H9 (cell line): ENCODE measurements at regions not wholly inside any gene's neighbourhood (a gene's known extent, or its start where the extent isn't known, plus 50 kb on each side); places are given as distances from the start of the nearest gene placed in this dataset.
A peak's percentile ranks its signal among the peaks of the same experiment; 100 is the strongest.

Experiments used
- DNase-seq: peaks from one replicate; pipeline ENCODE4 v3.0.0-alpha.2; 2017
- H2AFZ ChIP-seq: one replicate; pipeline ENCODE4 v1.6.1; 2013; ENCODE audit warnings: mild to moderate bottlenecking, low read length, control low read depth, moderate library complexity
- H2AK5ac ChIP-seq: 2 replicates; pipeline ENCODE4 v1.6.1; 2013; ENCODE audit warnings: low read length, control low read depth, mixed read lengths; ENCODE audit not compliant: insufficient read length
- H2BK120ac ChIP-seq: one replicate; pipeline ENCODE4 v1.6.1; 2013; ENCODE audit warnings: low read depth, mild to moderate bottlenecking, low read length, control low read depth, inconsistent platforms; ENCODE audit not compliant: poor library complexity, severe bottlenecking
- H2BK12ac ChIP-seq: 2 replicates; pipeline ENCODE4 v1.6.1; 2013; ENCODE audit warnings: low read length, control low read depth, mixed read lengths, low read depth; ENCODE audit not compliant: insufficient read length
- H2BK15ac ChIP-seq: 2 replicates; pipeline ENCODE4 v1.6.1; 2013; ENCODE audit warnings: low read depth, low read length, control low read depth
- H2BK20ac ChIP-seq: one replicate; pipeline ENCODE4 v1.6.1; 2013; ENCODE audit warnings: low read depth, mild to moderate bottlenecking, low read length, control low read depth, inconsistent platforms; ENCODE audit not compliant: poor library complexity, severe bottlenecking
- H2BK5ac ChIP-seq: 2 replicates; pipeline ENCODE4 v1.6.1; 2013; ENCODE audit warnings: low read length, control low read depth, mixed read lengths; ENCODE audit not compliant: insufficient read length
- H3K14ac ChIP-seq: 2 replicates; pipeline ENCODE4 v1.6.1; 2013; ENCODE audit warnings: low read length, control low read depth; ENCODE audit not compliant: insufficient read depth
- H3K18ac ChIP-seq: 2 replicates; pipeline ENCODE4 v1.6.1; 2013; ENCODE audit warnings: low read depth, mild to moderate bottlenecking, mixed read lengths, low read length, control low read depth; ENCODE audit not compliant: insufficient read length
- H3K23ac ChIP-seq: 2 replicates; pipeline ENCODE4 v1.6.1; 2013; ENCODE audit warnings: low read length, control low read depth, mixed read lengths, low read depth; ENCODE audit not compliant: insufficient read length
- H3K23me2 ChIP-seq: 2 replicates; pipeline ENCODE4 v1.6.1; 2013; ENCODE audit warnings: low read depth, mild to moderate bottlenecking, mixed read lengths, low read length, control low read depth; ENCODE audit not compliant: insufficient read length, poor library complexity, severe bottlenecking
- H3K27ac ChIP-seq: 2 replicates; pipeline ENCODE4 v1.5.1; 2013; ENCODE audit warnings: low read length, control low read depth, mixed read lengths, low read depth; ENCODE audit not compliant: insufficient read length
- H3K27me3 ChIP-seq: 2 replicates; pipeline ENCODE4 v1.6.1; 2013; ENCODE audit warnings: low read length, control low read depth, inconsistent platforms; ENCODE audit not compliant: insufficient read depth
- H3K4ac ChIP-seq: 2 replicates; pipeline ENCODE4 v1.6.1; 2013; ENCODE audit warnings: low read depth, mild to moderate bottlenecking, control low read depth, inconsistent platforms, low read length, moderate library complexity
- H3K4me1 ChIP-seq: 2 replicates; pipeline ENCODE4 v1.6.1; 2013; ENCODE audit warnings: low read length, control low read depth, inconsistent platforms; ENCODE audit not compliant: insufficient read depth
- H3K4me2 ChIP-seq: 2 replicates; pipeline ENCODE4 v1.6.1; 2013; ENCODE audit warnings: low read length, control low read depth, mixed read lengths; ENCODE audit not compliant: insufficient read length, insufficient read depth
- H3K56ac ChIP-seq: 2 replicates; pipeline ENCODE4 v1.6.1; 2013; ENCODE audit warnings: low read depth, mild to moderate bottlenecking, mixed read lengths, low read length, control low read depth; ENCODE audit not compliant: insufficient read length
- H3K79me1 ChIP-seq: 2 replicates; pipeline ENCODE4 v1.6.1; 2013; ENCODE audit warnings: low read depth, mild to moderate bottlenecking, moderate library complexity, low read length, control low read depth, inconsistent platforms; ENCODE audit not compliant: insufficient read depth, poor library complexity, severe bottlenecking
- H3K79me2 ChIP-seq: 2 replicates; pipeline ENCODE4 v1.6.1; 2013; ENCODE audit warnings: low read length, control low read depth, inconsistent platforms; ENCODE audit not compliant: insufficient read depth
- H3K9ac ChIP-seq: 2 replicates; pipeline ENCODE4 v1.6.1; 2013; ENCODE audit warnings: low read length, control low read depth, mixed read lengths; ENCODE audit not compliant: insufficient read length; ENCODE audit errors: extremely low read depth
- H3K9me3 ChIP-seq: one replicate; pipeline ENCODE4 v1.6.1; 2013; ENCODE audit warnings: low read depth, low read length, inconsistent platforms; ENCODE audit not compliant: control insufficient read depth
- H3T11ph ChIP-seq: one replicate; pipeline ENCODE4 v1.6.1; 2013; ENCODE audit warnings: mild to moderate bottlenecking, low read length, control low read depth, inconsistent platforms
- H4K20me1 ChIP-seq: one replicate; pipeline ENCODE4 v1.6.1; 2013; ENCODE audit not compliant: control insufficient read depth, insufficient read length, insufficient read depth
- H4K5ac ChIP-seq: 2 replicates; pipeline ENCODE4 v1.6.1; 2013; ENCODE audit warnings: low read depth, mild to moderate bottlenecking, mixed read lengths, low read length, control low read depth; ENCODE audit not compliant: insufficient read length
- H4K8ac ChIP-seq: replicated peaks from 2 replicates; pipeline ENCODE4 v1.6.1; 2013; ENCODE audit warnings: low read length, control low read depth, mixed read lengths, low read depth; ENCODE audit not compliant: insufficient read length
- H4K91ac ChIP-seq: 2 replicates; pipeline ENCODE4 v1.6.1; 2013; ENCODE audit warnings: low read depth, mild to moderate bottlenecking, moderate library complexity, mixed read lengths, low read length, control low read depth; ENCODE audit not compliant: insufficient read length
- H3K27ac Mint-ChIP-seq, 3 experiments: 2 replicates in 2 of 3; 3 replicates in 1 of 3; pipeline ENCODE4 v1.8.0; 2020 to 2021; ENCODE audit warnings: mixed read lengths in 3 of 3, mild to moderate bottlenecking in 1 of 3, moderate library complexity in 1 of 3
- H3K27me3 Mint-ChIP-seq: 2 replicates; pipeline ENCODE4 v1.8.0; 2021; ENCODE audit warnings: low read depth, mild to moderate bottlenecking, moderate library complexity, mixed read lengths
- H3K36me3 Mint-ChIP-seq, 3 experiments: 2 replicates in 2 of 3; 3 replicates in 1 of 3; pipeline ENCODE4 v1.8.0; 2020 to 2021; ENCODE audit warnings: low read depth in 3 of 3, mixed read lengths in 3 of 3; ENCODE audit not compliant: insufficient read depth in 1 of 3
- H3K4me1 Mint-ChIP-seq, 2 experiments: 2 replicates each; pipeline ENCODE4 v1.8.0; 2020; ENCODE audit warnings: mixed read lengths in 2 of 2
- H3K4me3 Mint-ChIP-seq, 2 experiments: 2 replicates in 1 of 2; 3 replicates in 1 of 2; pipeline ENCODE4 v1.8.0; 2020 to 2021; ENCODE audit warnings: mild to moderate bottlenecking in 2 of 2, mixed read lengths in 2 of 2, moderate library complexity in 1 of 2
- H3K9me3 Mint-ChIP-seq, 2 experiments: 2 replicates in 1 of 2; 3 replicates in 1 of 2; pipeline ENCODE4 v1.8.0; 2020; ENCODE audit warnings: mild to moderate bottlenecking in 2 of 2, mixed read lengths in 2 of 2, moderate library complexity in 1 of 2
- WGBS: extraction: QIAGEN DNeasy Blood & Tissue Kit; methylation state at CpG from one replicate; pipeline ENCODE4 v1.1.7; 2013; ENCODE audit warnings: missing lambda C conversion rate, low lambda C conversion rate, mixed read lengths; ENCODE audit not compliant: insufficient read length; ENCODE audit errors: extremely low coverage; 5-methylcytosine and 5-hydroxymethylcytosine counted together
- TF ChIP-seq, protein P1 (sequence below): fragments of 200-600 bp; sonication (generic); conservative IDR thresholded peaks from 3 replicates; pipeline ENCODE4 v1.8.0; 2021; ENCODE audit warnings: antibody characterized with exemption, mild to moderate bottlenecking

DNA sequence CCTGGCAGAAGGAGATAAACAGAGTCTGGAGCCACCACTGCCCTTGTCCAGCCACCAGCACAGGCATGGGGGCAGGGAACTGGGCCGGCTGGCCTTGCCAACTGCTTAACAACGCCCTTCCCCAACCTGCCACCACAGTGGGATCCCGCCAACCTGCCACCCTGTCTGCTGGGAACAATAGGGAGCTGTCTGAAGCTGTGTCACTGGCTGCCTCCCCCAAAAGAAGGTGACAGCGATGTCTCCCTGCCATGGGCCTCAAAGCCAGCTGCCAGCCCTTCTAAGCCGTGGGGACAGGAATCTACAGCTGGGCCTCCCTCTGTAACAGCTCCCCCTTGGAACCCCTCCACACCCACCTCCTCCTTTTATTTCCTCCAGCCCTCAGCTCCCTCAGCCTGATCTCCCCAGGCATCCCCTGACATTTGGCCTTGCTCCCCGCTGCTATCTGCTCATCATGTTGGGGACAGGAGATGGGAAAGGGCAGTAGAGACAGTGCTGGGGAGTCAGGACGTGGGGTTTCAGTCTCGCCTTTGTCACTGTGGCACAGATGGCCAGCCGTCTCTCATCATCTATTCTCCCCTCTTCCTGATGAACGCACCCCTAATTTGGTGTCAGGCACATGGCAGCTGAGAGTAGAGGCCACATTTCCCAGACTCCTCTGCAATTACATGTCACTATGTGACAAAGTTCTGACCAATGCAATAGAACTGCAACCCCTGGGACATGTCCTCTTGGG lies 51.3 kb upstream of the PRDM11 start:
- Mint-ChIP-seq H3K4me3 (no peak overlapping the region), H3K9me3 (no peaks in the 10 kb centered on the region), H3K4me1 (peaks cover 31 to 36% of the 10 kb centered on the region in 2 experiments), H3K36me3 (no peaks in the 10 kb centered on the region), H3K27me3 (peaks cover 9% of the 10 kb centered on the region), H3K27ac (no peak overlapping the region)
- Histone ChIP-seq H3K9ac (no peak overlapping the region), H4K8ac (no peak overlapping the region), H3K27ac (no peak overlapping the region), H3K18ac (no peak overlapping the region), H3K4ac (no peak overlapping the region), H3K23me2 (no peaks in the 10 kb centered on the region), H4K20me1 (no peaks in the 10 kb centered on the region), H3K4me2 (no peak overlapping the region), H2BK12ac (no peak overlapping the region), H3K23ac (no peak overlapping the region), H4K5ac (no peak overlapping the region), H2BK20ac (no peak overlapping the region), H2BK15ac (no peak overlapping the region), H3T11ph (no peak overlapping the region), H3K27me3 (no peaks in the 10 kb centered on the region), H2BK5ac (no peak overlapping the region), H3K14ac (no peak overlapping the region), H3K9me3 (no peaks in the 10 kb centered on the region), H3K79me1 (no peaks in the 10 kb centered on the region), H3K79me2 (no peaks in the 10 kb centered on the region), H2AK5ac (no peak overlapping the region), H2AFZ (no peak overlapping the region), H3K56ac (no peak overlapping the region), H4K91ac (no peak overlapping the region), H3K4me1 (peaks cover 2% of the 10 kb centered on the region; the same call in 1 of the 2 replicates), H2BK120ac (no peak overlapping the region)
- no CpG with 5 or more reads among the region's 10 CpGs for WGBS
- peak; percentile 14 for DNase-seq
- TF ChIP-seq, protein P1, sequence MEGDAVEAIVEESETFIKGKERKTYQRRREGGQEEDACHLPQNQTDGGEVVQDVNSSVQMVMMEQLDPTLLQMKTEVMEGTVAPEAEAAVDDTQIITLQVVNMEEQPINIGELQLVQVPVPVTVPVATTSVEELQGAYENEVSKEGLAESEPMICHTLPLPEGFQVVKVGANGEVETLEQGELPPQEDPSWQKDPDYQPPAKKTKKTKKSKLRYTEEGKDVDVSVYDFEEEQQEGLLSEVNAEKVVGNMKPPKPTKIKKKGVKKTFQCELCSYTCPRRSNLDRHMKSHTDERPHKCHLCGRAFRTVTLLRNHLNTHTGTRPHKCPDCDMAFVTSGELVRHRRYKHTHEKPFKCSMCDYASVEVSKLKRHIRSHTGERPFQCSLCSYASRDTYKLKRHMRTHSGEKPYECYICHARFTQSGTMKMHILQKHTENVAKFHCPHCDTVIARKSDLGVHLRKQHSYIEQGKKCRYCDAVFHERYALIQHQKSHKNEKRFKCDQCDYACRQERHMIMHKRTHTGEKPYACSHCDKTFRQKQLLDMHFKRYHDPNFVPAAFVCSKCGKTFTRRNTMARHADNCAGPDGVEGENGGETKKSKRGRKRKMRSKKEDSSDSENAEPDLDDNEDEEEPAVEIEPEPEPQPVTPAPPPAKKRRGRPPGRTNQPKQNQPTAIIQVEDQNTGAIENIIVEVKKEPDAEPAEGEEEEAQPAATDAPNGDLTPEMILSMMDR: no peak
